HUES48 (cell line): ENCODE measurements at regions not wholly inside any gene's neighbourhood (a gene's known extent, or its start where the extent isn't known, plus 50 kb on each side); places are given as distances from the start of the nearest gene placed in this dataset.

Experiments used
- H3K27ac ChIP-seq: one replicate; pipeline ENCODE4 v1.7.0; 2013; ENCODE audit warnings: low read depth, low read length, inconsistent platforms
- H3K27me3 ChIP-seq: 2 replicates; pipeline ENCODE4 v1.6.1; 2013; ENCODE audit warnings: mild to moderate bottlenecking, low read length; ENCODE audit not compliant: control insufficient read depth, insufficient read depth
- H3K36me3 ChIP-seq: 2 replicates; pipeline ENCODE4 v1.6.1; 2013; ENCODE audit warnings: low read length; ENCODE audit not compliant: control insufficient read depth, insufficient read depth
- H3K4me1 ChIP-seq: 2 replicates; pipeline ENCODE4 v1.6.1; 2013; ENCODE audit warnings: mild to moderate bottlenecking, low read length; ENCODE audit not compliant: control insufficient read depth, insufficient read depth
- H3K4me3 ChIP-seq: 2 replicates; pipeline ENCODE4 v1.5.1; 2013; ENCODE audit warnings: mild to moderate bottlenecking, low read depth, low read length
- H3K9ac ChIP-seq: 2 replicates; pipeline ENCODE4 v1.6.1; 2013; ENCODE audit warnings: mild to moderate bottlenecking, low read depth, low read length, moderate library complexity
- H3K9me3 ChIP-seq: 2 replicates; pipeline ENCODE4 v1.6.1; 2013; ENCODE audit warnings: low read length; ENCODE audit not compliant: control insufficient read depth, insufficient read depth

DNA sequence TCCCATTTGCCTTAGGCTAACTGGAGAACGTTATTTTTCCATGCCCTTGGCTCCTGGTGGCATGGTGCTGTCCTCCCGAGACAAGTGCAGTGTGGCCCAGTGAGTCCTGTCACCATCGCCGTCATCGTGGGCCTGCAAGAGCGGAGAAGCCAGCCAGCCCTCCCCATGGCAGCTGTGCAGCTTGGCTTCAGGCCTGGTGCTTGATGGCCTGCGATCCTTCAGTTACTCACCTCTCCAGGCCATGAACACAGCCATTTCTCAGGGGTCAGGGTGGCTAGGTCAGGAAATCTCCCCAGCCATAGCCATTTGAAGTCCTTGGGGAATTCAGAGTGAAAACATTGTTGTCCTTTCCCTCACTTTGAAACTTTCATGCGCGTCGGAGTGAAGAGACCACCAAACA lies 189.0 kb upstream of the RGMA start:
- Histone ChIP-seq H3K36me3 (no peaks in the 10 kb centered on the region), H3K27me3 (no peaks in the 10 kb centered on the region), H3K27ac (no peak overlapping the region), H3K9ac (no peak overlapping the region), H3K4me1 (peaks cover 34% of the 10 kb centered on the region), H3K4me3 (no peak overlapping the region), H3K9me3 (no peaks in the 10 kb centered on the region)

DNA sequence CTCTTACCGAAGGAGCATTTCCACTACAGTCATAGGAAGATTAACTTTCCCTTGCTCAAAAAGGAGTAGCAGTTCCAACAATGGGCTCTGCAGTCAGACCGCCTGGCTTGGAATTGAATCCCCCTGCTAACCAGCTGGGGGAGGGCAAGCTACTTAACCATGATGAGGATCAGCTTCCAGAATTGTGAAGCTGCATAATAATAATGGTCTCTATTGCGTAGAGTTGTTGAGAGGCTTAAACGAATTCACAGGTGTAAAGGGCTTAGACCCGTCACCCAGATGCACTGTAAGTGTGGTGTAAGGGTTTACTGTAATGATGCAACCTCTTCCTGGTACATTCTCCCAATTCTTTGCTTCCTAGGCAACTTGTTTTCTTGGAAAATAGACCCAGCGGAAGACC lies 185.2 kb upstream of the RGMA start:
- peaks cover 33% of the 10 kb centered on the region for H3K4me1 ChIP-seq
- no peaks in the 10 kb centered on the region for H3K27me3 ChIP-seq
- H3K9me3 ChIP-seq = no peaks in the 10 kb centered on the region
- no peak overlapping the region for H3K4me3 ChIP-seq
- no peak overlapping the region for H3K9ac ChIP-seq
- H3K36me3 ChIP-seq = no peaks in the 10 kb centered on the region
- H3K27ac ChIP-seq = no peak overlapping the region

DNA sequence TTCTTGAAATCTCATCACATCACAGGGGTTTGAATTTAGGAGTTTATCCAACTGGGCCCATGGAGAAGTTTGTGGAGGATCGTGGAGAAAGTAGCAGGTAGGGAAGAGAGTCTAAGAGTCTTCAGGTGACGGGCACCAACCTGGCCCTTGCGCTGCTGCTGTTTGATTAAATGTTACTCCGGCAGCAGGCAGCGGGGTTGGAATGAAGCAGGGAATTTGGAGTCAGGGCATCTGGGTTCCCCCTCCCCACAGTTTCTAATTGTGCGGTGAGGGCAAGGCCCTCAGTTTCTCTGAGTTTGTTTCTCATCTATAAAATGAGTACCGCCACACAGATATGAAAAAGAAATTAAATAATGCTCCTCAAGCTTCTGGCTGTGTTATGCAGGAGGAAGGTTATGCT lies 182.9 kb upstream of the RGMA start:
- no peaks in the 10 kb centered on the region for H3K36me3 ChIP-seq
- H3K27ac ChIP-seq = no peak overlapping the region
- H3K9ac ChIP-seq = no peak overlapping the region
- H3K27me3 ChIP-seq = no peaks in the 10 kb centered on the region
- no peak overlapping the region for H3K4me3 ChIP-seq
- H3K4me1 ChIP-seq = peaks cover 23% of the 10 kb centered on the region
- no peaks in the 10 kb centered on the region for H3K9me3 ChIP-seq

DNA sequence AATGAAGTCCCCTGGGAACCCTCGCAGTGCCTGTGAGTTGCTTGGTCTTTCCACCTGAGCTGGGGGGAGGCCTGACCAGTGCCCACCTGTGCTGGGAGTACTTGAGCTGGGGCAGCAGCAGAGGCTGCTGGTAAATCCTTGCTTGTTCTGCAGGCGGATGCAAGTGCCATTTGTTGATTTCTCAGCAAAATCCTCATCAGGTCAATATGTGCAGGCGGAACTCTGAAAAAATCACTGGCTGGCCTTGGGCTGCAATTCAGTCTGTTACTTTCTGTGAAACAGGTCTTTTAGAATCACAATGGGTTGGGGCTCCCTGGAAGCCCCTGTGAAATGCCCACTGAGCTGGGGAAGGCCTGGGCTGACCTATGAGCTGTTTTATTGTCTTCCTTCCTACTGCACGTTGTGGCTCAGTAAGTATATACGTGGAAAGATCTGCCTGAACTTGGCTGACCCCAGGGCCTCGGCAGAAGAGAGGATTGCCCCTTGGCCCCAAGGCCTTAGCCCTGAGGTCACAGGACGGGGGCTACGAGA lies 182.0 kb upstream of the RGMA start:
- Histone ChIP-seq H3K9me3 (no peaks in the 10 kb centered on the region), H3K4me1 (peaks cover 23% of the 10 kb centered on the region), H3K9ac (no peak overlapping the region), H3K36me3 (no peaks in the 10 kb centered on the region), H3K27ac (peak overlapping the region; percentile 9), H3K27me3 (no peaks in the 10 kb centered on the region), H3K4me3 (no peak overlapping the region)

GRCh38 chr15:93268066-93268465 lies 179.1 kb upstream of the RGMA start:
- H3K4me3 ChIP-seq = no peak overlapping the region
- no peaks in the 10 kb centered on the region for H3K27me3 ChIP-seq
- H3K9me3 ChIP-seq = no peaks in the 10 kb centered on the region
- no peak overlapping the region for H3K9ac ChIP-seq
- peaks cover 14% of the 10 kb centered on the region for H3K4me1 ChIP-seq
- H3K27ac ChIP-seq = no peak overlapping the region
- no peaks in the 10 kb centered on the region for H3K36me3 ChIP-seq

DNA sequence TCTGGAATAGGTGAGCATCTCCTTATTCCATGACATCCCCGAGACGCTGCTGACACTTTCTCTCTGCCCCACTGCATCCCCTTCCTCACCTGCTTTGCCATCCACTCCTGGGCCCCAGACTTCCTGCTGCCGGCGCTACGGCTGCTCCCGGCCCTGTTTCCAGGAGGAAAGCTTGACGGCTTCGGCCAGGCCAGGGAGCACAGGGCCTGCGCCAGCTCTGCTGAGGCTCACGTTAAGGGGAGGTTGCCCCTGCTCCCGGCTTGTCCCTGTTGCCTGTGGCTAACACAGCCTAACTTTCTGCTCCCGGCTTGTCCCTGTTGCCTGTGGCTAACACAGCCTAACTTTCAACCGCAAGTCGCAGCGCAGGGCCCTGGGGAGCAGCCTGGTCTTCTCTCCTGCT lies 177.3 kb upstream of the RGMA start:
- H3K27me3 ChIP-seq = no peaks in the 10 kb centered on the region
- no peaks in the 10 kb centered on the region for H3K9me3 ChIP-seq
- peaks cover 9% of the 10 kb centered on the region for H3K4me1 ChIP-seq
- H3K9ac ChIP-seq = no peak overlapping the region
- no peak overlapping the region for H3K27ac ChIP-seq
- H3K4me3 ChIP-seq = no peak overlapping the region
- no peaks in the 10 kb centered on the region for H3K36me3 ChIP-seq

- H3K27me3 ChIP-seq = no peaks in the 10 kb centered on the region
- no peak overlapping the region for H3K9ac ChIP-seq
- H3K4me3 ChIP-seq = no peak overlapping the region
- H3K4me1 ChIP-seq = no peaks in the 10 kb centered on the region
- no peak overlapping the region for H3K27ac ChIP-seq
- no peaks in the 10 kb centered on the region for H3K36me3 ChIP-seq
- no peaks in the 10 kb centered on the region for H3K9me3 ChIP-seq
These were observed 176.1 kb upstream of the RGMA start for GRCh38 chr15:93265111-93265556.

DNA sequence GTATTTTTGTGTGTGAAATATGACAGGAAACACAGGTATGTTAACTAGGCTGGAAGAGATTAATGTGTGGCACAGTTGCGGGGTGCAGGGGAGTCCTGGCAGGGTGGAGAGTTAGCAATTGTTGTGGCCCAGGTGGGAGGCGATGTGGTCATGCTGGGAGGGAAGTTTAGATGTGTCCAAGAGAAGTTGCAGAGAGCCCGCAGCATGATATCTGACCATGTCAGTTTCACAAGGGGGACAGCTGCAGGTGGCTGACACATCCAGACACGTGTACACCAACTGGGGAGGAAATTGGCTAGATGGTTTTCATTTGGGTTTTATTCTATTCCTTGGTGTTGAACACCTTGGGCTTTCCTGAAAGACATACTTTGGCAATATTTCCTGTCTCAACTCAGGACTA lies 172.8 kb upstream of the RGMA start:
- H3K4me3 ChIP-seq = no peak overlapping the region
- no peaks in the 10 kb centered on the region for H3K27me3 ChIP-seq
- no peaks in the 10 kb centered on the region for H3K9me3 ChIP-seq
- H3K9ac ChIP-seq = no peak overlapping the region
- H3K27ac ChIP-seq = no peak overlapping the region
- H3K4me1 ChIP-seq = no peaks in the 10 kb centered on the region
- no peaks in the 10 kb centered on the region for H3K36me3 ChIP-seq

- Histone ChIP-seq H3K4me1 (no peaks in the 10 kb centered on the region), H3K9me3 (no peaks in the 10 kb centered on the region)
These were observed 168.9 kb upstream of the RGMA start for GRCh38 chr15:93257920-93258319.

GRCh38 chr15:93253681-93254080 lies 164.7 kb upstream of the RGMA start:
- no peak overlapping the region for H3K9ac ChIP-seq
- H3K9me3 ChIP-seq = no peaks in the 10 kb centered on the region
- no peaks in the 10 kb centered on the region for H3K4me1 ChIP-seq
- H3K27me3 ChIP-seq = no peaks in the 10 kb centered on the region
- H3K36me3 ChIP-seq = no peaks in the 10 kb centered on the region
- H3K4me3 ChIP-seq = no peak overlapping the region
- no peak overlapping the region for H3K27ac ChIP-seq

More at GRCh38 chr15:93257920-93258319, 168.9 kb upstream of the RGMA start:
- H3K4me3 ChIP-seq = no peak overlapping the region
- H3K27ac ChIP-seq = no peak overlapping the region
- H3K9ac ChIP-seq = no peak overlapping the region
- H3K36me3 ChIP-seq = no peaks in the 10 kb centered on the region
- H3K27me3 ChIP-seq = no peaks in the 10 kb centered on the region

GRCh38 chr15:93252780-93253179 lies 163.8 kb upstream of the RGMA start:
- Histone ChIP-seq H3K4me3 (no peak overlapping the region), H3K27me3 (no peaks in the 10 kb centered on the region), H3K4me1 (no peaks in the 10 kb centered on the region), H3K36me3 (no peaks in the 10 kb centered on the region), H3K9me3 (no peaks in the 10 kb centered on the region), H3K27ac (no peak overlapping the region), H3K9ac (no peak overlapping the region)

DNA sequence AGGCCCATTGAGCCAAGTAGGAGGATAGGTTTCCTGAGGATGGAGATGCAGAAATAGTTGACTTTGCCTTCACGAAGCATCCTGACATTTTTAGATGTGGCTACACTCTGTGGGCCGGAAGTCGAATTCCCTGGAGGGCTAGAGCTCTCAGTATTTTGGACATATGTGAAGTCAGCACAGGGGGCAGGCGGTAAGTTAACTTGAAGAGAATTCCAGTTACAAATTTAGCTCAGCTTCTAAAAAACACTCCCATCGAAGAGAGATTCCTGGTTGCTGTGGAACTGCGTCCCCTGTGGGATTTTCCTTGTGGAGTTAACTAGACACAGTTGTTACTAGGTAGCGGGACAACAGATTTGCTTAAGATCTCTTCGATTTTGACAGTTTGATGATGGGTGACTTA lies 161.9 kb upstream of the RGMA start:
- Histone ChIP-seq H3K27me3 (peaks cover 11% of the 10 kb centered on the region), H3K4me3 (no peak overlapping the region), H3K4me1 (no peaks in the 10 kb centered on the region), H3K36me3 (no peaks in the 10 kb centered on the region), H3K27ac (no peak overlapping the region), H3K9me3 (no peaks in the 10 kb centered on the region), H3K9ac (no peak overlapping the region)
